ENCODE measurements at regions not wholly inside any gene's neighbourhood (a gene's known extent, or its start where the extent isn't known, plus 50 kb on each side); places are given as distances from the start of the nearest gene placed in this dataset.

DNA sequence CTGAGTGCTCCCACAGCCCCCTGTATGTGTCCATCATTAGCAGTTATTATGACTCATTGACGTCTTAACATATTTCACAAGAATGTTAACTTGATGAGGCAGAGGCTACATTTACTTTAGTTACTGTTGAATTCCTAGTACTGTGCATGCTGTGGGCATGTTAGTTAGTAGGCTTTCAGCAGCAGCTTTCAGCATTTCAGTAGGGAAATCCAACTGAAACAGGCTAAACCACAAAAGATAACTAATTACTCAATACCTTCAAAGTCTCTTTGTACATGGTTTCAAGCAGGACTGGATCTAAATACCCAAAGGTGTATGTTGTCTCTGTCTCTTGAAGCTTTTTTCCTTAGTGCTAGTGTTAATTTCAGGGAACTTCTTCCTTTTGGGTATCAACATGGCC is 229.9 kb upstream of the SUCLG2 start:
- no peak for ATAC-seq

GRCh38 chr3:67883766-67884165 is 229.4 kb upstream of the SUCLG2 start:
- no peak for ATAC-seq
- TF ChIP-seq RARB (CRISPR knock-in tag; IDR thresholded peaks at IDR 0.05) (no peak), OSR1 (CRISPR knock-in tag; IDR thresholded peaks at IDR 0.05) (no peak), CSDC2 (CRISPR knock-in tag; IDR thresholded peaks at IDR 0.05) (no peak), GLIS3 (CRISPR knock-in tag; IDR thresholded peaks at IDR 0.05) (no peak), ZNF565 (CRISPR knock-in tag; conservative IDR thresholded peaks at IDR 0.05; ENCODE audit: low read depth) (no peak)
- TF ChIP-seq, protein P1, sequence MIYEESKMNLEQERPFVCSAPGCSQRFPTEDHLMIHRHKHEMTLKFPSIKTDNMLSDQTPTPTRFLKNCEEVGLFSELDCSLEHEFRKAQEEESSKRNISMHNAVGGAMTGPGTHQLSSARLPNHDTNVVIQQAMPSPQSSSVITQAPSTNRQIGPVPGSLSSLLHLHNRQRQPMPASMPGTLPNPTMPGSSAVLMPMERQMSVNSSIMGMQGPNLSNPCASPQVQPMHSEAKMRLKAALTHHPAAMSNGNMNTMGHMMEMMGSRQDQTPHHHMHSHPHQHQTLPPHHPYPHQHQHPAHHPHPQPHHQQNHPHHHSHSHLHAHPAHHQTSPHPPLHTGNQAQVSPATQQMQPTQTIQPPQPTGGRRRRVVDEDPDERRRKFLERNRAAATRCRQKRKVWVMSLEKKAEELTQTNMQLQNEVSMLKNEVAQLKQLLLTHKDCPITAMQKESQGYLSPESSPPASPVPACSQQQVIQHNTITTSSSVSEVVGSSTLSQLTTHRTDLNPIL (CRISPR knock-in tag; IDR thresholded peaks at IDR 0.05; ENCODE audit: low read depth): no peak
- TF ChIP-seq, protein P2, sequence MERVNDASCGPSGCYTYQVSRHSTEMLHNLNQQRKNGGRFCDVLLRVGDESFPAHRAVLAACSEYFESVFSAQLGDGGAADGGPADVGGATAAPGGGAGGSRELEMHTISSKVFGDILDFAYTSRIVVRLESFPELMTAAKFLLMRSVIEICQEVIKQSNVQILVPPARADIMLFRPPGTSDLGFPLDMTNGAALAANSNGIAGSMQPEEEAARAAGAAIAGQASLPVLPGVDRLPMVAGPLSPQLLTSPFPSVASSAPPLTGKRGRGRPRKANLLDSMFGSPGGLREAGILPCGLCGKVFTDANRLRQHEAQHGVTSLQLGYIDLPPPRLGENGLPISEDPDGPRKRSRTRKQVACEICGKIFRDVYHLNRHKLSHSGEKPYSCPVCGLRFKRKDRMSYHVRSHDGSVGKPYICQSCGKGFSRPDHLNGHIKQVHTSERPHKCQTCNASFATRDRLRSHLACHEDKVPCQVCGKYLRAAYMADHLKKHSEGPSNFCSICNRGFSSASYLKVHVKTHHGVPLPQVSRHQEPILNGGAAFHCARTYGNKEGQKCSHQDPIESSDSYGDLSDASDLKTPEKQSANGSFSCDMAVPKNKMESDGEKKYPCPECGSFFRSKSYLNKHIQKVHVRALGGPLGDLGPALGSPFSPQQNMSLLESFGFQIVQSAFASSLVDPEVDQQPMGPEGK (CRISPR knock-in tag; IDR thresholded peaks at IDR 0.05; ENCODE audit: borderline replicate concordance): no peak

More for the DNA sequence above, 229.9 kb upstream of the SUCLG2 start:
- TF ChIP-seq POU6F1 (CRISPR knock-in tag; IDR thresholded peaks at IDR 0.05; ENCODE audit: borderline replicate concordance, low read depth) (no peak), ZNF70 (CRISPR knock-in tag; IDR thresholded peaks at IDR 0.05) (no peak), ISL1 (CRISPR knock-in tag; IDR thresholded peaks at IDR 0.05) (no peak)

GRCh38 chr3:67882981-67883380 is 228.6 kb upstream of the SUCLG2 start:
- ATAC-seq: no peak
- TF ChIP-seq PPARA (CRISPR knock-in tag; IDR thresholded peaks at IDR 0.05; ENCODE audit: borderline replicate concordance) (no peak), SNAI2 (CRISPR knock-in tag; IDR thresholded peaks at IDR 0.05) (no peak), ZNF70 (CRISPR knock-in tag; IDR thresholded peaks at IDR 0.05) (no peak), ZFP3 (CRISPR knock-in tag; IDR thresholded peaks at IDR 0.05) (no peak), OSR1 (CRISPR knock-in tag; IDR thresholded peaks at IDR 0.05) (no peak), GLIS3 (CRISPR knock-in tag; IDR thresholded peaks at IDR 0.05) (no peak), ZNF565 (CRISPR knock-in tag; conservative IDR thresholded peaks at IDR 0.05; ENCODE audit: low read depth) (no peak), TCF4 (CRISPR knock-in tag; IDR thresholded peaks at IDR 0.05; ENCODE audit: borderline replicate concordance) (no peak), CSDC2 (CRISPR knock-in tag; IDR thresholded peaks at IDR 0.05) (no peak), BACH2 (CRISPR knock-in tag; IDR thresholded peaks at IDR 0.05; ENCODE audit: borderline replicate concordance) (no peak), ARNTL (CRISPR knock-in tag; IDR thresholded peaks at IDR 0.05; ENCODE audit: borderline replicate concordance, low read depth) (no peak), TOX (CRISPR knock-in tag; IDR thresholded peaks at IDR 0.05; ENCODE audit: borderline replicate concordance) (no peak), ISL1 (CRISPR knock-in tag; IDR thresholded peaks at IDR 0.05) (no peak), ZNF8 (CRISPR knock-in tag; IDR thresholded peaks at IDR 0.05) (no peak)
- TF ChIP-seq, protein P3, sequence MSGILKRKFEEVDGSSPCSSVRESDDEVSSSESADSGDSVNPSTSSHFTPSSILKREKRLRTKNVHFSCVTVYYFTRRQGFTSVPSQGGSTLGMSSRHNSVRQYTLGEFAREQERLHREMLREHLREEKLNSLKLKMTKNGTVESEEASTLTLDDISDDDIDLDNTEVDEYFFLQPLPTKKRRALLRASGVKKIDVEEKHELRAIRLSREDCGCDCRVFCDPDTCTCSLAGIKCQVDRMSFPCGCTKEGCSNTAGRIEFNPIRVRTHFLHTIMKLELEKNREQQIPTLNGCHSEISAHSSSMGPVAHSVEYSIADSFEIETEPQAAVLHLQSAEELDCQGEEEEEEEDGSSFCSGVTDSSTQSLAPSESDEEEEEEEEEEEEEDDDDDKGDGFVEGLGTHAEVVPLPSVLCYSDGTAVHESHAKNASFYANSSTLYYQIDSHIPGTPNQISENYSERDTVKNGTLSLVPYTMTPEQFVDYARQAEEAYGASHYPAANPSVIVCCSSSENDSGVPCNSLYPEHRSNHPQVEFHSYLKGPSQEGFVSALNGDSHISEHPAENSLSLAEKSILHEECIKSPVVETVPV (CRISPR knock-in tag; IDR thresholded peaks at IDR 0.05): no peak
- TF ChIP-seq, protein P4, sequence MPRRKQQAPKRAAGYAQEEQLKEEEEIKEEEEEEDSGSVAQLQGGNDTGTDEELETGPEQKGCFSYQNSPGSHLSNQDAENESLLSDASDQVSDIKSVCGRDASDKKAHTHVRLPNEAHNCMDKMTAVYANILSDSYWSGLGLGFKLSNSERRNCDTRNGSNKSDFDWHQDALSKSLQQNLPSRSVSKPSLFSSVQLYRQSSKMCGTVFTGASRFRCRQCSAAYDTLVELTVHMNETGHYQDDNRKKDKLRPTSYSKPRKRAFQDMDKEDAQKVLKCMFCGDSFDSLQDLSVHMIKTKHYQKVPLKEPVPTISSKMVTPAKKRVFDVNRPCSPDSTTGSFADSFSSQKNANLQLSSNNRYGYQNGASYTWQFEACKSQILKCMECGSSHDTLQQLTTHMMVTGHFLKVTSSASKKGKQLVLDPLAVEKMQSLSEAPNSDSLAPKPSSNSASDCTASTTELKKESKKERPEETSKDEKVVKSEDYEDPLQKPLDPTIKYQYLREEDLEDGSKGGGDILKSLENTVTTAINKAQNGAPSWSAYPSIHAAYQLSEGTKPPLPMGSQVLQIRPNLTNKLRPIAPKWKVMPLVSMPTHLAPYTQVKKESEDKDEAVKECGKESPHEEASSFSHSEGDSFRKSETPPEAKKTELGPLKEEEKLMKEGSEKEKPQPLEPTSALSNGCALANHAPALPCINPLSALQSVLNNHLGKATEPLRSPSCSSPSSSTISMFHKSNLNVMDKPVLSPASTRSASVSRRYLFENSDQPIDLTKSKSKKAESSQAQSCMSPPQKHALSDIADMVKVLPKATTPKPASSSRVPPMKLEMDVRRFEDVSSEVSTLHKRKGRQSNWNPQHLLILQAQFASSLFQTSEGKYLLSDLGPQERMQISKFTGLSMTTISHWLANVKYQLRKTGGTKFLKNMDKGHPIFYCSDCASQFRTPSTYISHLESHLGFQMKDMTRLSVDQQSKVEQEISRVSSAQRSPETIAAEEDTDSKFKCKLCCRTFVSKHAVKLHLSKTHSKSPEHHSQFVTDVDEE (CRISPR knock-in tag; IDR thresholded peaks at IDR 0.05): no peak
- TF ChIP-seq, protein P1 (CRISPR knock-in tag; IDR thresholded peaks at IDR 0.05; ENCODE audit: low read depth): no peak

Data from SK-N-SH treated with all-trans-retinoic acid at 6 μM for 48 hours (cell line).